ENCODE measurements at regions not wholly inside any gene's neighbourhood (a gene's known extent, or its start where the extent isn't known, plus 50 kb on each side); places are given as distances from the start of the nearest gene placed in this dataset.
A peak's percentile ranks its signal among the peaks of the same experiment; 100 is the strongest.

GRCh38 chr22:44554411-44554810 is 56.4 kb upstream of the RTL6 start:
- no peak overlapping the region for H3K4me2 ChIP-seq (ENCODE audit: low read length)
- H4K20me1 ChIP-seq (ENCODE audit: insufficient read depth, low read length), result no peaks in the 10 kb centered on the region
- no peaks in the 10 kb centered on the region for H3K9me3 ChIP-seq (ENCODE audit: insufficient read depth, low read depth, low read length)
- no peak for FAIRE-seq
- H3K27ac Mint-ChIP-seq (ENCODE audit: unreplicated experiment), result no peak overlapping the region
- H3K4me3 Mint-ChIP-seq (ENCODE audit: unreplicated experiment), result no peak overlapping the region
- peaks cover 3% of the 10 kb centered on the region for H3K9me3 Mint-ChIP-seq (ENCODE audit: unreplicated experiment)
- no peak overlapping the region for H3K4me3 ChIP-seq (ENCODE audit: insufficient read depth, low read depth, low read length)
- no peaks in the 10 kb centered on the region for H3K36me3 Mint-ChIP-seq (ENCODE audit: low read depth, unreplicated experiment)
- no peak overlapping the region for H3K27ac ChIP-seq (ENCODE audit: low read depth, low read length)
- peaks cover 33% of the 10 kb centered on the region for H3K27me3 Mint-ChIP-seq (ENCODE audit: low read depth, unreplicated experiment)
- DNase-seq (ENCODE audit: low read depth), result no peak
- no peaks in the 10 kb centered on the region for H3K79me2 ChIP-seq (ENCODE audit: insufficient read depth, low read length)
- no peak overlapping the region for H3K9ac ChIP-seq (ENCODE audit: low read length)
- H3K27me3 ChIP-seq (ENCODE audit: insufficient read depth, low read length), result peaks cover 17% of the 10 kb centered on the region
- H3K4me1 Mint-ChIP-seq (ENCODE audit: low read depth, unreplicated experiment), result peaks cover 3% of the 10 kb centered on the region
- no peak overlapping the region for H2AFZ ChIP-seq (ENCODE audit: low read depth, low read length)
- no peaks in the 10 kb centered on the region for H3K4me1 ChIP-seq (ENCODE audit: insufficient read depth, low read length)
- no peaks in the 10 kb centered on the region for H3K36me3 ChIP-seq (ENCODE audit: insufficient read depth, low read length)
- TF ChIP-seq EZH2 (IDR thresholded peaks at IDR 0.05; ENCODE audit: insufficient read depth, low read length), result no peak
- no peak for TF ChIP-seq CTCF (IDR thresholded peaks at IDR 0.05; ENCODE audit: insufficient read depth, low read depth, low read length)

GRCh38 chr22:44550711-44551491 is 52.9 kb upstream of the RTL6 start:
- H3K79me2 ChIP-seq (ENCODE audit: insufficient read depth, low read length), result no peaks in the 10 kb centered on the region
- no peak overlapping the region for H3K27ac ChIP-seq (ENCODE audit: low read depth, low read length)
- Mint-ChIP-seq H3K9me3 (ENCODE audit: unreplicated experiment) (peaks cover 3% of the 10 kb centered on the region), H3K27ac (ENCODE audit: unreplicated experiment) (no peak overlapping the region), H3K4me1 (ENCODE audit: low read depth, unreplicated experiment) (peaks cover 3% of the 10 kb centered on the region), H3K36me3 (ENCODE audit: low read depth, unreplicated experiment) (no peaks in the 10 kb centered on the region), H3K4me3 (ENCODE audit: unreplicated experiment) (no peak overlapping the region), H3K27me3 (ENCODE audit: low read depth, unreplicated experiment) (peaks cover 35% of the 10 kb centered on the region)
- peak overlapping the region; percentile 61 for H3K4me2 ChIP-seq (ENCODE audit: low read length)
- H3K4me1 ChIP-seq (ENCODE audit: insufficient read depth, low read length), result no peaks in the 10 kb centered on the region
- no peak for FAIRE-seq
- no peaks in the 10 kb centered on the region for H3K9me3 ChIP-seq (ENCODE audit: insufficient read depth, low read depth, low read length)
- no peaks in the 10 kb centered on the region for H3K36me3 ChIP-seq (ENCODE audit: insufficient read depth, low read length)
- peaks cover 13% of the 10 kb centered on the region for H3K27me3 ChIP-seq (ENCODE audit: insufficient read depth, low read length)
- peak; percentile 86 for DNase-seq (ENCODE audit: low read depth)
- H2AFZ ChIP-seq (ENCODE audit: low read depth, low read length), result no peak overlapping the region
- TF ChIP-seq EZH2 (IDR thresholded peaks at IDR 0.05; ENCODE audit: insufficient read depth, low read length) (no peak), CTCF (IDR thresholded peaks at IDR 0.05; ENCODE audit: insufficient read depth, low read depth, low read length) (no peak)
- H3K9ac ChIP-seq (ENCODE audit: low read length), result no peak overlapping the region
- H3K4me3 ChIP-seq (ENCODE audit: insufficient read depth, low read depth, low read length), result peak overlapping the region; percentile 17
- no peaks in the 10 kb centered on the region for H4K20me1 ChIP-seq (ENCODE audit: insufficient read depth, low read length)

- H4K20me1 ChIP-seq (ENCODE audit: insufficient read depth, low read length), result no peaks in the 10 kb centered on the region
- peaks cover 7% of the 10 kb centered on the region for H3K27me3 ChIP-seq (ENCODE audit: insufficient read depth, low read length)
- no peak overlapping the region for H3K4me2 ChIP-seq (ENCODE audit: low read length)
- no peak overlapping the region for H2AFZ ChIP-seq (ENCODE audit: low read depth, low read length)
- no peak overlapping the region for H3K9ac ChIP-seq (ENCODE audit: low read length)
- no peak for DNase-seq (ENCODE audit: low read depth)
- no peak overlapping the region for H3K4me3 Mint-ChIP-seq (ENCODE audit: unreplicated experiment)
- H3K9me3 ChIP-seq (ENCODE audit: insufficient read depth, low read depth, low read length), result no peaks in the 10 kb centered on the region
- no peaks in the 10 kb centered on the region for H3K36me3 Mint-ChIP-seq (ENCODE audit: low read depth, unreplicated experiment)
- H3K4me1 ChIP-seq (ENCODE audit: insufficient read depth, low read length), result no peaks in the 10 kb centered on the region
- peaks cover 34% of the 10 kb centered on the region for H3K27me3 Mint-ChIP-seq (ENCODE audit: low read depth, unreplicated experiment)
- H3K27ac Mint-ChIP-seq (ENCODE audit: unreplicated experiment), result no peak overlapping the region
- no peaks in the 10 kb centered on the region for H3K36me3 ChIP-seq (ENCODE audit: insufficient read depth, low read length)
- H3K4me3 ChIP-seq (ENCODE audit: insufficient read depth, low read depth, low read length), result no peak overlapping the region
- H3K79me2 ChIP-seq (ENCODE audit: insufficient read depth, low read length), result no peaks in the 10 kb centered on the region
- no peak overlapping the region for H3K27ac ChIP-seq (ENCODE audit: low read depth, low read length)
- H3K4me1 Mint-ChIP-seq (ENCODE audit: low read depth, unreplicated experiment), result peaks cover 3% of the 10 kb centered on the region
- FAIRE-seq, result no peak
- TF ChIP-seq CTCF (IDR thresholded peaks at IDR 0.05; ENCODE audit: insufficient read depth, low read depth, low read length) (no peak), EZH2 (IDR thresholded peaks at IDR 0.05; ENCODE audit: insufficient read depth, low read length) (no peak)
- peaks cover 3% of the 10 kb centered on the region for H3K9me3 Mint-ChIP-seq (ENCODE audit: unreplicated experiment)
These were observed 51.7 kb upstream of the RTL6 start for GRCh38 chr22:44549701-44550100.

Measured in astrocyte (in vitro differentiated cells and primary cell).